ENCODE measurements at regions not wholly inside any gene's neighbourhood (a gene's known extent, or its start where the extent isn't known, plus 50 kb on each side); places are given as distances from the start of the nearest gene placed in this dataset.

- Histone ChIP-seq H4K8ac (ENCODE audit: low read depth, low read length) (no peak overlapping the region), H2AK5ac (ENCODE audit: low read length) (no peak overlapping the region), H3K9me3 (ENCODE audit: insufficient read depth, low read depth, low read length) (no peaks in the 10 kb centered on the region), H4K12ac (ENCODE audit: low read depth, low read length) (no peak overlapping the region), H3K4ac (ENCODE audit: low read depth, low read length) (no peak overlapping the region), H3K4me3 (ENCODE audit: low read depth, low read length) (no peak overlapping the region), H3K4me1 (ENCODE audit: control insufficient read depth in 1 of 2, insufficient read depth in 2 of 2, low read length in 2 of 2) (no peaks in the 10 kb centered on the region), H3K14ac (ENCODE audit: low read length) (no peak overlapping the region), H3K4me2 (ENCODE audit: low read length) (no peak overlapping the region), H3K23ac (ENCODE audit: low read length) (no peak overlapping the region), H2AFZ (ENCODE audit: insufficient read depth, low read length, poor library complexity) (no peak overlapping the region), H3K18ac (ENCODE audit: low read length) (no peak overlapping the region), H3K27ac (ENCODE audit: low read depth, low read length) (no peak overlapping the region), H2BK120ac (ENCODE audit: insufficient read depth, low read length, poor library complexity) (no peak overlapping the region), H3K27me3 (ENCODE audit: insufficient read depth, low read length) (no peaks in the 10 kb centered on the region), H3K9ac (ENCODE audit: low read length) (no peak overlapping the region), H4K91ac (ENCODE audit: low read depth, low read length) (no peak overlapping the region), H3K79me1 (ENCODE audit: low read length) (no peaks in the 10 kb centered on the region), H2BK12ac (ENCODE audit: low read length) (no peak overlapping the region), H2BK5ac (ENCODE audit: low read depth, low read length, poor library complexity) (no peak overlapping the region), H3K36me3 (ENCODE audit: control insufficient read depth in 1 of 2, insufficient read depth in 2 of 2, low read length in 2 of 2) (no peaks in the 10 kb centered on the region), H3K79me2 (ENCODE audit: control insufficient read depth, insufficient read depth, low read length, poor library complexity) (no peaks in the 10 kb centered on the region)
- no peak for DNase-seq
- WGBS (ENCODE audit: extremely low coverage, insufficient coverage, insufficient read length): no CpG with 5 or more reads among the region's 4 CpGs
Observed at GRCh38 chr6:21486115-21486514, 107.4 kb upstream of the SOX4 start.

GRCh38 chr6:21489826-21490225, 103.7 kb upstream of the SOX4 start:
- H4K8ac ChIP-seq (ENCODE audit: low read depth, low read length): no peak overlapping the region
- H3K36me3 ChIP-seq (ENCODE audit: control insufficient read depth in 1 of 2, insufficient read depth in 2 of 2, low read length in 2 of 2): no peaks in the 10 kb centered on the region
- no peak overlapping the region for H2BK5ac ChIP-seq (ENCODE audit: low read depth, low read length, poor library complexity)
- no peaks in the 10 kb centered on the region for H3K79me1 ChIP-seq (ENCODE audit: low read length)
- no peak overlapping the region for H3K4me3 ChIP-seq (ENCODE audit: low read depth, low read length)
- H3K18ac ChIP-seq (ENCODE audit: low read length): no peak overlapping the region
- peaks cover 3% of the 10 kb centered on the region for H3K9me3 ChIP-seq (ENCODE audit: insufficient read depth, low read depth, low read length)
- no peaks in the 10 kb centered on the region for H3K4me1 ChIP-seq (ENCODE audit: control insufficient read depth in 1 of 2, insufficient read depth in 2 of 2, low read length in 2 of 2)
- no peak overlapping the region for H3K9ac ChIP-seq (ENCODE audit: low read length)
- no peak overlapping the region for H2AFZ ChIP-seq (ENCODE audit: insufficient read depth, low read length, poor library complexity)
- H4K91ac ChIP-seq (ENCODE audit: low read depth, low read length): no peak overlapping the region
- H3K4ac ChIP-seq (ENCODE audit: low read depth, low read length): no peak overlapping the region
- no peak overlapping the region for H3K14ac ChIP-seq (ENCODE audit: low read length)
- no peak overlapping the region for H3K4me2 ChIP-seq (ENCODE audit: low read length)
- no peaks in the 10 kb centered on the region for H3K27me3 ChIP-seq (ENCODE audit: insufficient read depth, low read length)
- no peak overlapping the region for H4K12ac ChIP-seq (ENCODE audit: low read depth, low read length)
- H3K23ac ChIP-seq (ENCODE audit: low read length): no peak overlapping the region
- no peak overlapping the region for H2AK5ac ChIP-seq (ENCODE audit: low read length)
- H3K27ac ChIP-seq (ENCODE audit: low read depth, low read length): no peak overlapping the region
- no CpG with 5 or more reads among the region's 3 CpGs for WGBS (ENCODE audit: extremely low coverage, insufficient coverage, insufficient read length)
- no peak overlapping the region for H2BK120ac ChIP-seq (ENCODE audit: insufficient read depth, low read length, poor library complexity)
- no peak overlapping the region for H2BK12ac ChIP-seq (ENCODE audit: low read length)
- no peak for DNase-seq
- H3K79me2 ChIP-seq (ENCODE audit: control insufficient read depth, insufficient read depth, low read length, poor library complexity): no peaks in the 10 kb centered on the region

- peaks cover 3% of the 10 kb centered on the region for H3K9me3 ChIP-seq (ENCODE audit: insufficient read depth, low read depth, low read length)
- H3K36me3 ChIP-seq (ENCODE audit: control insufficient read depth in 1 of 2, insufficient read depth in 2 of 2, low read length in 2 of 2): no peaks in the 10 kb centered on the region
- H3K18ac ChIP-seq (ENCODE audit: low read length): no peak overlapping the region
- no peak overlapping the region for H2BK120ac ChIP-seq (ENCODE audit: insufficient read depth, low read length, poor library complexity)
- no peak overlapping the region for H2BK12ac ChIP-seq (ENCODE audit: low read length)
- no peak overlapping the region for H3K14ac ChIP-seq (ENCODE audit: low read length)
- H3K4me1 ChIP-seq (ENCODE audit: control insufficient read depth in 1 of 2, insufficient read depth in 2 of 2, low read length in 2 of 2): no peaks in the 10 kb centered on the region
- H2AK5ac ChIP-seq (ENCODE audit: low read length): no peak overlapping the region
- WGBS (ENCODE audit: extremely low coverage, insufficient coverage, insufficient read length): no CpG with 5 or more reads among the region's 3 CpGs
- H3K4ac ChIP-seq (ENCODE audit: low read depth, low read length): no peak overlapping the region
- no peak overlapping the region for H3K9ac ChIP-seq (ENCODE audit: low read length)
- no peak overlapping the region for H2AFZ ChIP-seq (ENCODE audit: insufficient read depth, low read length, poor library complexity)
- no peak overlapping the region for H4K12ac ChIP-seq (ENCODE audit: low read depth, low read length)
- no peaks in the 10 kb centered on the region for H3K79me1 ChIP-seq (ENCODE audit: low read length)
- H3K4me3 ChIP-seq (ENCODE audit: low read depth, low read length): no peak overlapping the region
- H3K27ac ChIP-seq (ENCODE audit: low read depth, low read length): no peak overlapping the region
- no peak overlapping the region for H4K91ac ChIP-seq (ENCODE audit: low read depth, low read length)
- DNase-seq: no peak
- H3K4me2 ChIP-seq (ENCODE audit: low read length): no peak overlapping the region
- H2BK5ac ChIP-seq (ENCODE audit: low read depth, low read length, poor library complexity): no peak overlapping the region
- H4K8ac ChIP-seq (ENCODE audit: low read depth, low read length): no peak overlapping the region
- H3K27me3 ChIP-seq (ENCODE audit: insufficient read depth, low read length): no peaks in the 10 kb centered on the region
- H3K23ac ChIP-seq (ENCODE audit: low read length): no peak overlapping the region
- H3K79me2 ChIP-seq (ENCODE audit: control insufficient read depth, insufficient read depth, low read length, poor library complexity): no peaks in the 10 kb centered on the region
Observed at GRCh38 chr6:21491955-21492354, 101.6 kb upstream of the SOX4 start.

GRCh38 chr6:21494505-21494904, 99.0 kb upstream of the SOX4 start:
- Histone ChIP-seq H4K91ac (ENCODE audit: low read depth, low read length) (no peak overlapping the region), H3K4ac (ENCODE audit: low read depth, low read length) (no peak overlapping the region), H3K4me2 (ENCODE audit: low read length) (no peak overlapping the region)

More at GRCh38 chr6:21494505-21494904, 99.0 kb upstream of the SOX4 start:
- H2AFZ ChIP-seq (ENCODE audit: insufficient read depth, low read length, poor library complexity): no peak overlapping the region
- H3K9ac ChIP-seq (ENCODE audit: low read length): no peak overlapping the region
- H4K8ac ChIP-seq (ENCODE audit: low read depth, low read length): no peak overlapping the region
- no peak overlapping the region for H2BK12ac ChIP-seq (ENCODE audit: low read length)
- no peaks in the 10 kb centered on the region for H3K4me1 ChIP-seq (ENCODE audit: control insufficient read depth in 1 of 2, insufficient read depth in 2 of 2, low read length in 2 of 2)
- H3K27me3 ChIP-seq (ENCODE audit: insufficient read depth, low read length): no peaks in the 10 kb centered on the region
- peaks cover 3% of the 10 kb centered on the region for H3K9me3 ChIP-seq (ENCODE audit: insufficient read depth, low read depth, low read length)
- no peak overlapping the region for H3K18ac ChIP-seq (ENCODE audit: low read length)
- no peak overlapping the region for H2BK5ac ChIP-seq (ENCODE audit: low read depth, low read length, poor library complexity)
- H2BK120ac ChIP-seq (ENCODE audit: insufficient read depth, low read length, poor library complexity): no peak overlapping the region
- H4K12ac ChIP-seq (ENCODE audit: low read depth, low read length): no peak overlapping the region
- WGBS (ENCODE audit: extremely low coverage, insufficient coverage, insufficient read length): no CpG with 5 or more reads among the region's 8 CpGs
- H3K4me3 ChIP-seq (ENCODE audit: low read depth, low read length): no peak overlapping the region
- DNase-seq: no peak
- H3K14ac ChIP-seq (ENCODE audit: low read length): no peak overlapping the region
- H3K79me2 ChIP-seq (ENCODE audit: control insufficient read depth, insufficient read depth, low read length, poor library complexity): no peaks in the 10 kb centered on the region
- no peaks in the 10 kb centered on the region for H3K36me3 ChIP-seq (ENCODE audit: control insufficient read depth in 1 of 2, insufficient read depth in 2 of 2, low read length in 2 of 2)
- H3K23ac ChIP-seq (ENCODE audit: low read length): no peak overlapping the region
- H3K79me1 ChIP-seq (ENCODE audit: low read length): no peaks in the 10 kb centered on the region
- no peak overlapping the region for H2AK5ac ChIP-seq (ENCODE audit: low read length)
- no peak overlapping the region for H3K27ac ChIP-seq (ENCODE audit: low read depth, low read length)
